Mucosa of rectum (tissue), 2 donors: ENCODE measurements at regions not wholly inside any gene's neighbourhood (a gene's known extent, or its start where the extent isn't known, plus 50 kb on each side); places are given as distances from the start of the nearest gene placed in this dataset.

Experiments
- H3K27ac ChIP-seq, 2 donors: one replicate each; pipeline ENCODE4 v1.7.0; 2013; ENCODE audit warnings: inconsistent platforms in 2 of 2, low read depth in 2 of 2, low read length in 2 of 2
- H3K27me3 ChIP-seq, 2 donors: one replicate each; pipeline ENCODE4 v1.7.0; 2013; ENCODE audit warnings: low read length in 2 of 2; ENCODE audit not compliant: control insufficient read depth in 2 of 2, insufficient read depth in 2 of 2
- H3K36me3 ChIP-seq, 2 donors: one replicate each; pipeline ENCODE4 v1.7.0; 2013; ENCODE audit warnings: low read length in 2 of 2; ENCODE audit not compliant: control insufficient read depth in 2 of 2, insufficient read depth in 2 of 2
- H3K4me1 ChIP-seq, 2 donors: one replicate each; pipeline ENCODE4 v1.7.0; 2013; ENCODE audit warnings: low read length in 2 of 2, mild to moderate bottlenecking in 1 of 2; ENCODE audit not compliant: control insufficient read depth in 2 of 2, insufficient read depth in 2 of 2
- H3K4me3 ChIP-seq, 2 donors: one replicate each; pipeline ENCODE4 v1.7.0; 2013; ENCODE audit warnings: low read length in 2 of 2
- H3K9ac ChIP-seq, 2 donors: one replicate each; pipeline ENCODE4 v1.7.0; 2013; ENCODE audit warnings: low read length in 2 of 2, low read depth in 1 of 2, mild to moderate bottlenecking in 1 of 2
- H3K9me3 ChIP-seq, 2 donors: one replicate each; pipeline ENCODE4 v1.7.0; 2013; ENCODE audit warnings: low read length in 2 of 2; ENCODE audit not compliant: control insufficient read depth in 2 of 2
- donor health status: healthy.
- donor health status: Normal muscosa, but diverticular disease.

- no peaks in the 10 kb centered on the region for H3K4me1 ChIP-seq
- H3K27me3 ChIP-seq: no peaks in the 10 kb centered on the region
- H3K4me3 ChIP-seq: no peak overlapping the region
- H3K36me3 ChIP-seq: no peaks in the 10 kb centered on the region
- H3K9me3 ChIP-seq: no peaks in the 10 kb centered on the region
- no peak overlapping the region for H3K9ac ChIP-seq
- no peak overlapping the region for H3K27ac ChIP-seq
Measured at GRCh38 chr12:13707829-13708228, 273.6 kb downstream of the GRIN2B start.

GRCh38 chr12:13702381-13702780 lies 279.0 kb downstream of the GRIN2B start:
- H3K4me1 ChIP-seq: no peaks in the 10 kb centered on the region
- H3K27me3 ChIP-seq: no peaks in the 10 kb centered on the region
- no peak overlapping the region for H3K9ac ChIP-seq

GRCh38 chr12:13701502-13701901 lies 279.9 kb downstream of the GRIN2B start:
- Histone ChIP-seq H3K36me3 (no peaks in the 10 kb centered on the region), H3K4me3 (no peak overlapping the region), H3K27me3 (no peaks in the 10 kb centered on the region), H3K9me3 (no peaks in the 10 kb centered on the region), H3K27ac (no peak overlapping the region), H3K9ac (no peak overlapping the region), H3K4me1 (no peaks in the 10 kb centered on the region)

More at GRCh38 chr12:13702381-13702780, 279.0 kb downstream of the GRIN2B start:
- Histone ChIP-seq H3K4me3 (no peak overlapping the region), H3K9me3 (no peaks in the 10 kb centered on the region), H3K36me3 (no peaks in the 10 kb centered on the region), H3K27ac (no peak overlapping the region)

GRCh38 chr12:13697973-13698372 lies 283.4 kb downstream of the GRIN2B start:
- Histone ChIP-seq H3K4me3 (no peak overlapping the region), H3K36me3 (no peaks in the 10 kb centered on the region), H3K27me3 (no peaks in the 10 kb centered on the region), H3K9me3 (no peaks in the 10 kb centered on the region), H3K9ac (no peak overlapping the region), H3K27ac (no peak overlapping the region), H3K4me1 (no peaks in the 10 kb centered on the region)

- no peak overlapping the region for H3K27ac ChIP-seq
- no peaks in the 10 kb centered on the region for H3K4me1 ChIP-seq
- H3K9ac ChIP-seq: no peak overlapping the region
- no peaks in the 10 kb centered on the region for H3K27me3 ChIP-seq
- H3K36me3 ChIP-seq: no peaks in the 10 kb centered on the region
- H3K4me3 ChIP-seq: no peak overlapping the region
- no peaks in the 10 kb centered on the region for H3K9me3 ChIP-seq
Measured at GRCh38 chr12:13695781-13696180, 285.6 kb downstream of the GRIN2B start.

- Histone ChIP-seq H3K9me3 (no peaks in the 10 kb centered on the region), H3K4me3 (no peak overlapping the region), H3K27ac (no peak overlapping the region), H3K4me1 (no peaks in the 10 kb centered on the region), H3K27me3 (no peaks in the 10 kb centered on the region), H3K9ac (no peak overlapping the region), H3K36me3 (no peaks in the 10 kb centered on the region)
Measured at GRCh38 chr12:13692332-13692731, 289.1 kb downstream of the GRIN2B start.

GRCh38 chr12:13691598-13691997 lies 289.8 kb downstream of the GRIN2B start:
- Histone ChIP-seq H3K27ac (no peak overlapping the region), H3K27me3 (no peaks in the 10 kb centered on the region), H3K4me1 (no peaks in the 10 kb centered on the region)

GRCh38 chr12:13687633-13688032 lies 293.8 kb downstream of the GRIN2B start:
- Histone ChIP-seq H3K4me1 (no peaks in the 10 kb centered on the region), H3K27ac (no peak overlapping the region), H3K9me3 (no peaks in the 10 kb centered on the region), H3K4me3 (no peak overlapping the region), H3K9ac (no peak overlapping the region), H3K36me3 (no peaks in the 10 kb centered on the region), H3K27me3 (no peaks in the 10 kb centered on the region)

More at GRCh38 chr12:13691598-13691997, 289.8 kb downstream of the GRIN2B start:
- no peak overlapping the region for H3K4me3 ChIP-seq
- H3K36me3 ChIP-seq: no peaks in the 10 kb centered on the region
- no peak overlapping the region for H3K9ac ChIP-seq
- H3K9me3 ChIP-seq: no peaks in the 10 kb centered on the region

GRCh38 chr12:13686260-13686659 lies 295.1 kb downstream of the GRIN2B start:
- Histone ChIP-seq H3K9ac (no peak overlapping the region), H3K27me3 (no peaks in the 10 kb centered on the region), H3K9me3 (no peaks in the 10 kb centered on the region)

GRCh38 chr12:13680916-13681315 lies 300.5 kb downstream of the GRIN2B start:
- H3K4me1 ChIP-seq: no peaks in the 10 kb centered on the region
- no peak overlapping the region for H3K9ac ChIP-seq
- no peaks in the 10 kb centered on the region for H3K9me3 ChIP-seq
- no peaks in the 10 kb centered on the region for H3K36me3 ChIP-seq
- H3K27ac ChIP-seq: no peak overlapping the region
- no peaks in the 10 kb centered on the region for H3K27me3 ChIP-seq
- no peak overlapping the region for H3K4me3 ChIP-seq

More at GRCh38 chr12:13686260-13686659, 295.1 kb downstream of the GRIN2B start:
- no peaks in the 10 kb centered on the region for H3K4me1 ChIP-seq
- no peaks in the 10 kb centered on the region for H3K36me3 ChIP-seq
- no peak overlapping the region for H3K4me3 ChIP-seq
- H3K27ac ChIP-seq: no peak overlapping the region

- Histone ChIP-seq H3K27ac (no peak overlapping the region), H3K9ac (no peak overlapping the region), H3K4me1 (no peaks in the 10 kb centered on the region), H3K9me3 (no peaks in the 10 kb centered on the region), H3K4me3 (no peak overlapping the region), H3K36me3 (no peaks in the 10 kb centered on the region), H3K27me3 (no peaks in the 10 kb centered on the region)
Measured at GRCh38 chr12:13676880-13677279, 304.5 kb downstream of the GRIN2B start.
